Stimulated activated CD4-positive, alpha-beta T cell treated with anti-CD3 and anti-CD28 coated beads, TNF-alpha, amount 100 ng/mL, for 1 hour (primary cell): ENCODE measurements at regions not wholly inside any gene's neighbourhood (a gene's known extent, or its start where the extent isn't known, plus 50 kb on each side); places are given as distances from the start of the nearest gene placed in this dataset.
"Not testable (repeated sequence)": the region's sequence is repeated elsewhere in the genome, so short reads cannot be mapped to it uniquely, and the experiment has no call there.

ENCODE experiments used
- DNase-seq, 3 donors: peaks; one replicate each; pipeline ENCODE4 v3.0.0-alpha.2; 2020; ENCODE audit warnings: low read depth in 3 of 3, low spot score in 1 of 3

GRCh38 chr2:84057917-84058560 lies 401.0 kb downstream of the SUCLG1 start:
- no peak for DNase-seq

GRCh38 chr2:84055816-84056215 lies 403.3 kb downstream of the SUCLG1 start:
- no peak for DNase-seq

DNA sequence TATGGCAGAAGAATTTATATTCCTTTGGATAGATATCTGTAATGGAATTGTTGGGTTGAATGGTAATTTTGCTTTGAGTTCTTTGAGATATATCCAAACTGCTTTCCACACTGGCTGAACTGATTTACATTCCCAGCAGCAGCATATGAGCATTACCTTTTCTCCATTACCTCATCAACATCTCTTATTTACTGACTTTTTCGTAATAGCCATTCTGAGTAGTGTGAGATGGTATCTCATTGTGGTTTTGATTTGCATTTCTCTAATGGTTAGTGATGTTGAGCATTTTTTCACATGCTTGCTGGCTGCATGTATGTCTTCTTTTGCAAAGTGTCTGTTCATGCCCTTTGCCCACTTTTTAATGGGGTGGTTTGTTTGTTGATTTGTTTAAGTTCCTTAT lies 404.5 kb downstream of the SUCLG1 start:
- not testable (repeated sequence) for DNase-seq

DNA sequence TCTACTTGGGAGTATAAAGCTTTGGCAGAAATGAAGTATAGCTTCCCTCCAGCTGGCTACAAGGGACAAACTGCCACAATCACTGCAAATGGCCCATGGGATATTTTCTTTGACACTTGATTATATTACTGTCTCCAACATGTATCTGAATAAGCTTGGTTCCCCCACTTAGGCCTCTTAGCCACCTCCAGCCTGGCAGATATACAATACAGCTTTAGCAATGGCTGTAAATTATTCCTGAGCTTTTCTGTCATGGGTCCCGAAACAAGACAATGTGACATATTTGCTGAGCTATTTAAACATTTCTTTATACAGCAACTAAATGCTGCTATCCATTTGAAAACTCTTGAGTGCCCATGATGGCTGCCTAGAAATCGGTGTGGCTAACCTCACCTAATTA lies 406.2 kb downstream of the SUCLG1 start:
- no peak for DNase-seq

DNA sequence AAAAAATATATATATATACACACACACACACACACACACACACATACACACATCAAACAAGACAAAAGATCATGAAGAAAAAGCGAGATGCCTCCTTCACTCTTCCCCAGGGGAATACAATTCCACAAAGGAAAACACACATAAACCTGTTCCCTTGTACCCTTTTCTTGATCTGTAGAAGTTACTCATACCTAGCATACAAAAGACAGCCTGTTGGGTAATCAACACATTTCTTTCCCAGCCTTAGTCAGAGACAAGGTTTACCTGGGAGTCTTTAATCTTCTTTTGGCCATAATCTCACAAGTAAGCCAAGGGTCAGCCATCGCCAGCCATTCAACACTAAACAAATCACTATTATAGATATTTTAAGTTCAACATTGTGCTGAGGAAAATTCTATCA lies 407.0 kb downstream of the SUCLG1 start:
- DNase-seq: no peak

GRCh38 chr2:84048964-84049363 lies 410.1 kb downstream of the SUCLG1 start:
- DNase-seq: no peak

- no peak for DNase-seq
These were observed 417.6 kb downstream of the SUCLG1 start for GRCh38 chr2:84041506-84041905.

GRCh38 chr2:84040281-84040680 lies 418.8 kb downstream of the SUCLG1 start:
- DNase-seq: no peak

DNA sequence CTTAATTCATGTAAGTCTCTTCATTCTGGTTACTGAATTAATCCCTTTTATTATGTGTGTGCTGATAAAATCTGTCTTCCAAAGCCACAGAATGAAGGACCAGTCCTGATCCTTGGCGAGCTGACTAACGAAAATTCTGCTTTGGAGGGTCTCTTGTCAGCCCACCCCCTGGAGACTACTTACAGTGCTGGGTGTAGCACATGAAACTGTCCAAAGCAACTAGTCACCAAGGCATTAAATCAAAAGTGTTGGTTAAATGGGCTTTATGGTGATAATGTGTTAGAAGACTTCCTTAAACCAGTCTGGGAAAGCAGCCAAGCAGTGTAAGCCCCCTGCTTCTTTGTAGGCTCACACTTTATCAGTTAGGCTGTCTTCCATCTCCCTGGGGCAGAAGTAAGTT lies 420.2 kb downstream of the SUCLG1 start:
- DNase-seq: no peak

- DNase-seq: no peak
These were observed 425.6 kb downstream of the SUCLG1 start for GRCh38 chr2:84033347-84033974.

DNA sequence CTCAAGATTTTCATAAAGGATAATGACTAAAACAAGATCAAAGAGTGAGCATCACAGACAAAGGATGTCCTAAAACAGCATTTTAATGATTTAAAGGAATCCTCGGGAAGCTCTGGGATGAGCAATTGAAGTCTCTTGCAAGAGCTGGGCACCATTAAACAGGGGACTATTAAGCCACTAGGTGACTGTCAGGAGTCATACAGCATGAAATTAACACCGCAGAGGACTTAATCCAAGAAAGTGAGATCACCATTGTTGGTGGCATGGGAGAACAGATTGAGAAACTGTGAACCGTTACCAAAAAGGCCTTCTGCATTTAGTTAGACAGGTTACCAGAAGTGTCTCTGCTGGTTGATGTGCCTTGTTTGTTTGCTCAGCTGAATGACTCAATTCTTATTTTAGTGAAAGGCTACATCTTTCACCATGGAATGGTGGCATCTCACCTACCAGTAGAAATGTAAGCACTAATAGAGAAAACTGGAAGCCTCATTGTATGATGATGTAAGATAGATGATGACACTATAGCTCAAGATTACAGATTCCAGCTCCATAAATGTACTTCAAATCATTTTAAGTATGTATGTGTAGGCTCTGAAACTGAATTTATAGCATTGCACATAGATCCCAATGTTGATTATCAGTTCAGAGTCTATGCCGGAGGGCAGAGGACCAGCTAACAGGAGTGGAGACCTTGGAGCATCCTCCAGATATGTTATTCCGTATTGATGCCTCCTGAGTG lies 427.6 kb downstream of the SUCLG1 start:
- DNase-seq: no peak

GRCh38 chr2:84029903-84030575 lies 429.0 kb downstream of the SUCLG1 start:
- DNase-seq: no peak

DNA sequence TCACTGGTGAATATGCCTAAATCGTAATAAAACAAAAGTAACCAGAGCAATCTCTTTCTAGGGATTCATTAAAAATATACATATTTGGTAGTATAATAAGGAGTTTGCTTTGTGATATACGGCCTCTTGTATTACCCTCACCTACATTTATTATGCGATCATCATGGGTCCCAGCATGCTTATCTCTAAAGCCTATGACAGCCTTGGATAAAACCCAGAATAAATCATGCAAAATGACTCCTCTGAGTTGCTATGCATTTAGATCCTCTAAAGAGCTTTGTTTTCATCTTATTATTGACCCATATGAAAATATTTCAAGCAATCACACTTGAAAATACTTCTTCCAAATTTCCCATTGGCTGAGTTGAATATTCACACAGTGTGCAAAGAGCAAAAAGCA lies 432.3 kb downstream of the SUCLG1 start:
- DNase-seq: no peak

DNA sequence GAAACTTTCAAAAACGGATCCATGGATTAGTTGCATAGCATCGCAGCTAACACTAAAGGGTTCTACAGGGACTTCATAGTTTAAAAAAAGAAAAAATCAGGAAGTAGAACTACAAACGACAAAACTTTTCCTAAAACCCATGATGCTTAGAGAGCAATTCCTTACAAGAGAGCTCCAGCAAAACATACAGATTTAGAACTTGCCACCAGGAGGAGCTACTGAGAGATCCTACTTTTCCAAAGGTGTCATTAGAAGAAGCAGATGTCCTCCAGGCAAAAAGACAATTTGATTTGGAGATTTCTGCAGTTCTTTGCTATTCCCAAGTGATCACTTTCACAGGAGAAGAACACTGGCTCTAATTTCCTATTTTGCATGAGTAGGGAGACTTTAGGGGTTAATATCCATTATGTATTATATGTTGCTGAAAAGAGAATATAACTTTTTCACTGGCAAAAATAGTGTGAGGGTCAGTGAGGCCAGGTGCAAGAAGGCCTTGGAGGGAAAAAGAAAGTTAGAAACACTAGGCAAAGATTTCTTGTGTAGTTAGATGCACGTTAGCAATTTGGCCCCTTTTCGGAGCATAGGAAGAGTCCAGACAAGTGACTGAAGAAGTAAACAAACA lies 436.2 kb downstream of the SUCLG1 start:
- DNase-seq: no peak

DNA sequence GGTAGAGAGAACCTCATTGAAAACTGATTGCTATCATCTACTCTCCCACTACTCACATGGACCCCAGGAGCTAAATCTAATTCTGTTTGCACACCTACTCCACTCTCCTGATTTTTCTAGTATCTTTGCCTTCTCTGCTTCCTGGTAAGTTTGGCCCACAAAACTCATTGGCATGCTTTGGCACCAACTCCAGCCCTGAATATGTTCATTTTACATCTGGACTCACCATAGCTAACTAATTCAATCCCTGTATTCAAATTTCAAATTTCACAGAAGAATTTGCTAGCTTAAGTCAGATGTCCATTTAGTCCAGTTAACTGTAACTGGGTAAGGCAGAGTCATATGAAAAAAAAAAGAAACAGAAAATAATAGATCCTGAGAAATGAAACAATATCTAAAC lies 442.1 kb downstream of the SUCLG1 start:
- DNase-seq: no peak

GRCh38 chr2:84016183-84016582 lies 442.9 kb downstream of the SUCLG1 start:
- DNase-seq: no peak

- DNase-seq: no peak
These were observed 461.2 kb downstream of the SUCLG1 start for GRCh38 chr2:83997889-83998288.

- DNase-seq: no peak
These were observed 464.4 kb downstream of the SUCLG1 start for GRCh38 chr2:83994633-83995179.

DNA sequence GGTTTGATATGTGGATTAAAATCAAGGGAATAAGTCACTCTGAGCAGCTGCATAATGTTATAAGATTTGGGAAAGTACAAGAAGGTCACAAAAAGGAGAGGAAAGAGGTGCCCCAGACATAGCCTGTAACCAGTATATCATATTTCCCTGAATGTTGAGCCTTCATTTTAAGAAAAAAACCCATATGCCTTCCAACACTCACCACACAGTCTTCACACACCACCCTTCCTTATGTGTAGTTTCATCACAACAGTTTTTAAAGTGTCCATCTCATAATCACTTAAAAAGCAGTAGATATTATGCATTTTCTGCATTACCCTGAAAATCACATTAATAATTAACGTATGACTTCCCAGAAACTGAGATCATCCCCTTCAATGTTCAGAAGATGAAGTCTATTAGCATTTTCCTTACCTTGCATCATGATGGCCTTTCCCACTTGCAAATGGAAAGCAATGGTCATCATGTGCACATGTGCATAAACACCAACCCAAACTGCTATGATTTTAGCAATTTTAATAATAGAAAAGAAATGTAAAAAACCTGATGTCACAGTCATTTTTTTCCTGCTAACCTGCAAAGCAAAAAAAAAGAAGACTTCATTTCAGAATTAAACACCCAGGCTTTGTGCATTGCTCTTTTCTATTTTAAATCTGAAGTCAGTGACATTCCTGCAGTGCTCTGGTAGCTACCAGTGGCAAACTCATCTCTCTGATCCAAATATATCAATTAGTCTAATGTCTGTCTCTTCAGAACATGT lies 465.0 kb downstream of the SUCLG1 start:
- DNase-seq: no peak

GRCh38 chr2:83991992-83992391 lies 467.1 kb downstream of the SUCLG1 start:
- DNase-seq: no peak
